GM19351 (cell line): ENCODE measurements at regions not wholly inside any gene's neighbourhood (a gene's known extent, or its start where the extent isn't known, plus 50 kb on each side); places are given as distances from the start of the nearest gene placed in this dataset.

Experiments used
- ATAC-seq: cut with Tn5 transposase; IDR thresholded peaks from one replicate; pipeline ENCODE4 v1.9.1; 2021; ENCODE audit warnings: mild to moderate bottlenecking, moderate library complexity; ENCODE audit not compliant: unreplicated experiment

DNA sequence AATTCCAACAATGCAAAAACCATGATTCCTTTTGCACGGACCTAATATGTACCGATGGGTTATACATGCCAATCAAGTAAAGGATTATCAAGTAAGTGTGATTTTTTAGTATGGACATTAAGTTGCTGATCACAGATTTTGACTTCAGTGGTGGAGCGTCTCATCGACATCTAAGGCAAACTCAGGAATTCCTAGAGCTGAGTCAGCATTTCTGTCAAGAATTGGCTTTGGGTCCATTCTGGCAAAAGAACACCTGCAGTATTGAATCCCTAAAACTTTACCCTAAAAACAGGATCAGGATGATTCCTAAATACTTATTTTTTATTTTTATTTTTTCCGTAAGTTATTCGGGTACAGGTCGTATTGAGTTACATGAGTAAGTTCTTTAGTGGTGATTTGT is 83.6 kb downstream of the HPGD start:
- ATAC-seq: no peak

DNA sequence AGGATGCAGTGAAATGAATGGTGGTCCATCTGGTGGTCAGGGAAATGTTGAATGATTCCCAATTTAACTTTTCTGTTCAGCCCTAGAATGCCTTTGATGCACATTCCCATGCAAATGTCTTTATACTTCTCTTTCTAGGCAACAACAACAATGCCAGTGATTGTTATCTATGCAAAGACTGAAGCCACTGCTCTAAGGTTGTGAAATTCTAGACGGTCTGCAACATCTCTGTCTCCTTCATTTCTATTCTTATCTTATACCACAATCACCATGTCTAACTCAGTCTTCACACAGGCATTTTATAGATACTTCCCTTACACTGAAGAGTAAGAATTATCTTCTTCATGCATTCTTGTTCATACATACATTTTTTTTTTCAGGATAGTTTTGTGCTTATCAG is 84.5 kb downstream of the HPGD start:
- no peak for ATAC-seq

DNA sequence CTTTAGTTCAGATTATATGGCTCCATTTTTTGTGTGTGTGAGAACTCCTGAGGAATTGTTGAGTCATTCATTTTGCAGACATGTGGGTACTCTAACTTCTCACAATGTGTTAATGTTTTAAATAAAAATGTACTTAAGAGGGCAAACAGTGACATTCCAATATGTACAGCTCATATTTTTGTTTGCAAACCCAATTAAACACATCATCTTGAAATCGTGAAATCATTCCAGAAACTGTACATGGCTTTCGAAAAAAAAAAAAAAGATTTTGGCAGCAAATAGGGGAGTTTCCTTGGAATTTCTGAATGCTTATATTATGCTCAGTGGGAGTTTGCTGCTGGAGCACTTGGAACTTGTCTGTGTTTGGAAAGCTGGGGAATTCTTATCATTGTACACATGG is 85.0 kb downstream of the HPGD start:
- no peak for ATAC-seq

DNA sequence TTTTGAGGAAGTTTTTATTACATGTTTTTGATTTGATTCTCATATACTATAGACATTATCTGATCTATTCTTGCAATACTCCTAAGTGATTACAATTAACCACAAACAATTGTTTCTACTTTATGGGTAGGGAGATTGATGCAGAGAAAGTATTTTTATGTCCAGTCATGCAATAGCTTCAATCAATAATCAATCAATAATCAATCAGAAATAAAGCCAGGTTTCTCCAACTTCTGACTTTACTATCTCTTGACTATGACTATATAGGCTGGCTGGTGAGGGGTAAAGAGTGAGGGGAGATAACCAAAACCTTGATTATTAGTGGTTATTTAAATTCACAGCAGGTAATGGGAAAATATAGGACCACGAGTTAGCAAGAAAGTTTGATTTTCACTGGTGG is 85.9 kb downstream of the HPGD start:
- no peak for ATAC-seq

DNA sequence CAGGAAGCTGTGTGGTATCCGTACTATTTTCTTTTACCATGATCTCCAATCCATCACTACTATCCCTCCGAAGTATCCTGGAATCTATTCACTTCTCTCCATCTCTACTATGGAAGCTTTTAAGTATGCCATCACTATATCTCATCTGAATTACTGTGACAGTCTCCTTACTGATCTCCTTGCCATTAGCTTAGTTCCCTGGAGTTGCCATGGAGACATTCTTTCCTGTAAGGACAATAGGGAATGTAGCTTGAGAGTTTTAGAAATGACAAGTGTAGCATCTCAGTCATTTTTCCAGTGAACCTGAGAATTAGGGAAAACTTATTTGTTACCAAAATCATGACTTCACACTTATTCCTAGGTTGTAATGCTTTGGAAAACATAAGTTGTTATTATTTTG is 86.3 kb downstream of the HPGD start:
- no peak for ATAC-seq

DNA sequence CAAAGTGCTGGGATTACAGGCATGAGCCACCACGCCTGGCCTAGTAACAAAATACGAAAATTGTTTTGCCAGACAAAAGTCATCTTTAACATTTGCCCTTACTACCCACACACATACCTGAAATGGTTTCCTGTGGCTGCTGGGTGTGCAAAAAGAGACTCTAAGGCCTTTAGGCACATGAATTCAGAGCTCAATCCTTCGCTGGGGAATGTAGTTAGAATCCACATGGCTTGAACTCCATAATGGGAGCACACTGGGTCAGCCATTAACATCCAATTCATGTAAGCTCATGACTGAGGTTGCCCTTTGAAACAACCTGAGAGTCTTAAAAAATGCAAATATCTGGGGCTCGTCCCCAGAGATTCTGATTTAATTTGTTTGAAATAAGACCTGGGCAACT is 87.8 kb downstream of the HPGD start:
- ATAC-seq: no peak

DNA sequence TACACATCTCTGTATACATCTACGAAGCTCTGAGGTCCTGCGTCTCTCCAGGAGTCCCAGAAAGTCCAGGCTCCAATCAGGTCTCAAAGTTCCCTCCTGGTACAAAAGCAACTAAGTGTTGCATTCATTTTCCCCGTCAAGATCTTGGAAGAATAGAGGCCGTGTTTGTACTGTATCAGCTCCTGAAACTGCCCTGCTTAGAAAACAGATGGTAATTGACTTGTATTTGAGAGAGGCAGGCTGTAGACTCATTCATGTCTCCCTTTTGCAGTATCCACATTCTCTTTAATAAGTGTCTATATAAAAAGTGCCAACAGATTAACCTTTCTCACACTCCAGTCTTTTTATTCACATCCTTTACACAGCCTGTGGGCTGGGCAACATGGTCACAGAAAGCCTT is 91.7 kb downstream of the HPGD start:
- ATAC-seq: no peak

DNA sequence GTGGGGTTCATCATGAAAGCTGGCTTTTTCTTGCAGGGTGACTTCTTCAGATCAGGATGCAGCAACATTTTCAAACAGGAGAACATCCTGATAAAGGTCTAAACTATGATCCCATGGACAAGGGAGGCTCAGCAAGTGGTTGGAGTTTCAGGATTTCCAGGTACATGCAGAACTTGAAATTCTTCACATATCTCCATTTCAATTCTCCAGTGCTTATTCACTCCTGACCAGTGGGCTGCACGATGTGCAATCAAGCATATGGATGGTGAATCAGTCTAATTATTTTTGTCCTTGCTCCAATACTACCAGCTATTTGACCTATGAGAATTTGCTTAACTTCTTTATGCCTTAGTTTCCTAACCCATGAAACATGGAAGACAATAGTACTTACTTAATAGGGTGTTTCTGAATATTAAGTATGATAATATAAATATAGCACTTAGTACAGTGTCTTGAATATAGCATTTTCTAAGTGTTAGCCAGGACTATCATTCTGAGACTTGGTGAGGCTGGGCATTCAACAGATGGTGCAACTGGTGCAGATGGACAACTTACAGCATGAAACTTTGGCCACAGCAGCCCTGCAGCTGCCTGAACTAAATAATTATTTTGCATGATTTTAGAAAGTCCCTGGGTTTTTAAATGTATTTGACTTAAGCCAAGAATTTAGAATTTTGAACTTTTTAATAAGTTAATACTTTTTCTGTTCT is 92.4 kb downstream of the HPGD start:
- ATAC-seq: no peak

DNA sequence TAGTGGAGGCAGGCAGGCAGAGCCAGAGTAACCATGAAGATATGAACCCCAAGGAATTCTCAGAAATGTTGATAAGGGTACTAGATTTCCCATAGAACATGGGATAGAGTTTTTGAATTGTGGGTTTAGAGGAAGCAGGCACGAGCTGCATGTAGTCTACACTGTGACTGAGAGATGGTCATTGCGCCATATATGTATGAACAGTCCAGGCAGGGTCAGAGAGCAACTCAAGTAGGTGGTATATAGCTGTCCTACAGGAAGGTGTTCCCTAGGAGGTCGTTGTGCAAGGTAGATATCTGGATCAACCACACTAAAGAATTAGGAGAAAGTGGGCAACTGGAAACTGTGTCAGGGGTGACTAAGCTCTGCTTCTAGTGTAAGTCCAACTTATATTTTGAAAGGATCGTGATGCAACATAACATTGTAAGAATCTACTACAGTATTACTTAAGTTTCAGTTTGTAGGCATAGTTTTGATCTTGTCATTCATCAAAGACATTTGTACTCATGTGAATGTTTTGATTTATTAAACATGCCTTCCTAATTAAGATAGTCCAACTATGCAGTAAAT is 94.6 kb downstream of the HPGD start:
- ATAC-seq: no peak

DNA sequence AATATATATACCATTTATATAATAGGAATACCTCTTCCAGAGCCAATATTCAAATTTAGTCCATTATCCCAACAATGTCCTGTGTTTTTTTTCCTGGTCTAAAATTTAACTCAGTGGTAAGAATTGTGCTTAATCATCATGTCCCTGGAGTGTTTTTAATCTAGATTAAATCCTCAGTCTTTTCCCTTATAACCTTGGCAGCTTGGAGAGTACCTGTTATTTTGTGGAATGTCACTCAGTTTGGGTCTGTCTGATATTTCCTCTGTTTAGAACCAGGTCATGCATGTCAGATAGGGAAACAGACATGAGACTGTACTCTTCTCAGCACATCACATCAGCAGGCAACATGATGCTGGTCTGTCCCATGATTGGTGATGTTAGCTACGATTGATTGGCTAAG is 96.6 kb downstream of the HPGD start:
- no peak for ATAC-seq

DNA sequence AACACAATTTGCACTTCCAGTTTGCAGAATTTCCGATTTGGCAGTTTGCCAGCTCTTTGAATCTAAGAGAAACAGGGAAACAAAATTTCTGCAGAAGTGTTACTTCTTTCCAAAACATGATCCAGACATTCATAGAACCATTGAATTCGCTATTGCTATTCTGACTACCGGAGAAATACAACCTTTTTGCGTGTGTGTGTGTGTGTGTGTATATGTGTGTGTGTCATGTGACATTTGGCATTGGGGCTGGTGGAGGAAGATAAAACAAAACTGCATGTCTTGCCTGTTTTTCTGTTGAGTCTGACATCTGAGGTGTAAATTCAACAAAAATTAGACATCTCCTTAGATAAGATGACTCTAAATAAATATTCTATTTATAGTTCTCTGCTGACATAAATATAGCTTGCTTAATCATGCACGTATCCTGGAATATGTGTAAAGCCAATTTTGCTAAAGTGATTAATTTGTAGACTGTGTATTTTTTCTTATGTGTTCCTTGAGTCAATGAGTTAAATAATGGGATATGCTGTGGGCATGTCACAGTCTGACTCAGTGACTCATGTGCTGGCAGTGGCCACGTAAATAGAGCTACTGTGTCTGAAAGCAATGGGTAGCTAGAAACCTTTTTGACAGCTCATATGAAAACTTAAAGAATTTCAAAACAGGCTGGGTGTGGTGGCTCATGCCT is 98.9 kb downstream of the HPGD start:
- ATAC-seq: peak; percentile 70

DNA sequence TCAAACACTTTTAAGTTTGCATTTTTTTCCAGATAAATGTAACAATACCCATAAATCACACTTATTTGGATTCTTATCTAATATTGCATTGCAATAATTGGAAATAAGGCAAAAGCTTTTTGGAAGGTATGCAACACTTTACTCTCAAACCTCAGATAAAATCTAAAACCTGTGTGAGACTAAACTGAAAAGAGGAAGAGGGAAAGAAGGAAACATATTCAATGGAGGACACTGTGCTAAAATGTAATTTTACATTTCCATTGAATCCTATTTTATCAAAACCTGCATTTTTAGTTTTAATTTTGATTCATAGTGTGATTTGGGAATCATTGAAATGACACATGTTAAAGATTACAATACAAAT is 99.4 kb downstream of the HPGD start:
- no peak for ATAC-seq

DNA sequence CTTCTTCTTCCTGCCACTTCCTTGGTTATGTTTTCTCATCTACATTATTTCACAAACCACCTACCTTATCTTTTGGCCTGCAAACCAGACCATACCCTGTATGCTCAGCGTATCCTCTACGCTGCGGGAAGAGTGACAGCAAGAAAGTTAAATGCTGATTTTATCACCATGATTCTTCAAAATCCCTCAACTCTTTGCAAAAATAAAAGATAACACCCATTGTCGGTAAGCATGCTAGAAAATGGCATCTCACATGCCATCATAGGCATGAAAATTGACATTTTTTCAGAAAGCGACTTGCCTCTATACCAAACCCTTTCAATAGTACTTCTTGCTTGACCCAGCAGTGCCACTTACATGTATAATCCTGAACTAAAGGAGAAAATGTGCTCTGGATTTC is 102.0 kb downstream of the HPGD start:
- no peak for ATAC-seq

DNA sequence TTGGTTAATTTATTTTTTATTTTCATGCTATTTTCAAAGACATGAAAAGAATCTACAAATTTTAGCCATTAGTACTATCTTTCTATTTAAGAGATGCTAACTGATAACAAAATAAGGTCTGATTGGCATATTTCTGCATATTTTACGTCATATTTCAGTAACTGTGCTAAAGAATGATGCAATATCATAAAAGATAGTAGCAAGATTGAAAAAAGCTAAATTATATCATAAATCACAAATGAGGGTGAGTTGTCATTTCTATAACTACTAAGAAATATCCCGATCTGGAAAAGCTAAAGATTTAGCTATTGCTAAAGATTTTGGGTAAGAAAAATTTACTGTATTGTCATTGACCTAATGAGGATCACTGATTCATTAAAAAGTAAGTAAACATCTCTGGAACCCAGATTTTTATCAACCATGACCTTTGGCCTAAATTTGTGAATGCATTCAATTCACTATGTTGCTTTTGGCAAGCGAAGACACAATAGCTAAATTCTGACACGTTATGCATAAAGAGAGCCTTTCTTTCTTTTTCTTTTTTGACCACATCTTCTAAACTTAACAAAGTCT is 103.6 kb downstream of the HPGD start:
- no peak for ATAC-seq

DNA sequence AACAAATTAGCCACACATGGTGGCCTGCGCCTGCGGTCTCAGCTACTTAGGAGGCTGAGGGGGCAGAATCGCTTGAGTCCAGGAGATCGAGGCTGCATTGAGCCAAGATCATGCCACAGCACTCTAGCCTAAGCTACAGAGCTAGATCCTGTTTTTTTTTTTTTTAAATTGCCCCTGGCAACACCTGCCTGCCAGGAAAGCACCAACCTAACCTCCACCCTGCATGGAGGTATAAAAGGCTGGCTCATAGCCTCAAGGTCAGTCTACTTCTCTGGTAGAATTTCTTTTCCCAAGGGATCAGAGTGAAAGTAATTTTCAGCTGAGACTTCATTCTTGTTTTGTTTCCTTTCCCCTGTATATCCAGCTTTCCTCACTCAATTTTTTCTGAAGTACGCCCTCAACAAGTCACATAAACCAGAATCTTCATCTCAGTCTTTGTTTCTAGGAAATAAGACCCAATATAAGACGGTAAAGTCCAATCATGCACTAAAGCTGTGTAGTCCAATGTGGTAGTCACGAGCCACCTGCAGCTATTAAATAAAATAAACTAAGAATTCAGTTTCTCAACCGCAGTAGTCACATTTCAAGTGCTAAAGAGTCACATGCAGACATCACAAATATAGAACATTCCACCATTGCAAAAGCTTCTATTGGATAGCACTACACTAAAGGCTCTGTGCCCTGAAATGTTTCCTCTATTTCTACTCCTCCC is 113.3 kb downstream of the HPGD start:
- no peak for ATAC-seq

DNA sequence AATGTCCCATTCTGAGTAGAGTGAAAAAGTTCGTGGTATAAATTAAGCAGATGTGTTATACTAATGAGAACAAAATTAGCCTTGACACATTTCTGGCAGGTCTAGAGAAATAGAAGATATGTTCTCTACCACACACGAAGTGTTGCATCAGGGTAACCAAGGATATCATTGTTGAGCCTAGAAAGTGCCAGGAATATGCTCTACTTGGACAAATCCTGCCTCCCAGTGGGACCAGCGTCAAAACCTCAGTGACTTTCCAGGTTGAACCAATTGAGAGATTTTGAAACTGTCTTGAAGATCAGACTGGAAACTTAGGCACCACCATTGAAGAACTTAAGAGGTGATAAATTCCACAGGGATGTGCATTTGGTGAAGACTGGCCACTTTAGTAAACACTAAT is 115.9 kb downstream of the HPGD start:
- ATAC-seq: no peak

DNA sequence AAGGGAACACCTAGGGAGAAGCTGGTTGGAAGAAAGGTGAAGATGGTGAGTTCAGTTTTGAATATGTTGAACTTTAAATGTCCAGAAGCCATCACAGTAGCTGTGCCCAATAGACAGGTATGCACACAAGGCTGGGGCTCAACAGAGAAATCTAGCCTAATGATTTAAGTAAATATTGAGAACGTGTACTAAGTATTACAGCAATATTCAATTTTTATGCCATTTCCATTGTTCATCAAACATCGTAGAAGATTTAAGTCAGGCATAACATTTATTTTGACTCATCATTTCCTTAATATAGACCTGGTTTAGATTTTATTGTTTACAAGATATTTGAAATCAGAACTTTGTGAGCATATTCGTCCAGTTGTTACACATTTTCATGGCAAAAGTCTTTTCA is 116.4 kb downstream of the HPGD start:
- no peak for ATAC-seq

DNA sequence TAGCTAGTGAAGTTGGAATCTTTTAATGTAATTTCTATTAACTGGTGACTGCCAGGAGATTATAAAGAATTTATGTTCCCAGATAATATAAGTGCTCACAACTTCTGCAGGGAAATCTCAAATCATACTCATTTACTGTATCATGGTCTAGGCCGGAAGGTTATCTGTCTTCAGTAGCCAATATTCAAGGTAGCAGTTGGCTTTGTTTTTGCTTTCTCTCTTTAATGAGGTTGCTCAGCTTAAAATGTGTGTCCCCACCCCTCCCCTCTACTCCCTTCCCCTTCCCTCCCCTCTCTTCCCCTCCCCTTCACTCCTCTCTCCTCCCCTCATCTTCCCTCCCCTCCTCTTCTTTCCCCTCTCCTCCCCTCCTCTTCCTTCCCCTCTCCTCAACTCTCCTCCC is 117.6 kb downstream of the HPGD start:
- ATAC-seq: no peak

DNA sequence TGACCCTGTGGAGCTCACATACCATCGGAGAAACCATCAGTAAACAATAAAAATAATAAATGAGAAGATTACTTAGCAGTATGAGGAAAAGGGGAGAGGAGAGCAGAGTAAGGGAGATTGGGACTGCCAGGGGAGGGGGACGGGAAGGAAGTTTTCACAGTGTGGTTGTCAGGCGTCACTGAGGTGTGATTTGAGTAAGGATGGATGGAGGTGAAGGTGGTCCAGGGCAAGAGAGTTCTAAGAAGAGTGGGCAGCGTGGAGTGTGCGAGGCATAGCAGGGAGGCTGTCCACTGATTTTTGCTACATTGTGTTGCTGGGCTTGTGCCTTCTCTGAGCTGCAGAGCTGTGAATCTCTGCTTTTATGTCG is 119.1 kb downstream of the HPGD start:
- no peak for ATAC-seq

DNA sequence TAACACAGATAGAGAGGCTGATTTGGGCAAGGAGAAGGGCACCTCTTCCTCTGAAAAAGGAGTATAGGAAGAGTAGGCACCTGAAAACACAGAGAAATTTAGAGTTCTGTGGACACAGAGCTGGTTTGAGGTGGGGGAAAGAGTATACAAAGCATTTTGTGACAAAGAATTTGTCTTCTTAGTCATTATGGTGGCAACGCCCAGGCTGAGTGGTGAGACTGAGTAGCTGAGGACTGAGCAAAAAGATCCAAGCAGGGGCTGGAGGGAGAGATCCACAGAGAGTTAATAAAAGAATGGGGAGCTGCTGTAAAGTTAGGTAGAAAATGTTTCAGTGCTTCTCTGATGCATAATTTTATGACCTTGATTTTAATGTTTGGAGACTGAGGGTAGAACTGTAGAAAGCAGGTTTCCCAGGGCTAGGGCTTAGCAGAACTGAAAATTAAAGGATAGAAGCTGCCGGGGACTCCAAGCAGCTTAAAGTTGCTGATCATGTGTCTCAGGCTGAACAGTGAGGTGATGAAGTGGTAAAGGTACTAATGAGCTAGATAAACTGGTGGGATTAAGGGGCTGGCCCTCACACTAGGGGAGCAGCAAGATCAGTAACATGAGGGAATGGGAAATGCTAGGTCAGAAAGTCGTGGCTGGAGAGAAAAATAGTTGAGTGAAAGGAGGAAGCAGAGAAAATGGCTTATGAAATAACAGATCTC is 118.9 kb downstream of the CEP44 start:
- ATAC-seq: no peak

DNA sequence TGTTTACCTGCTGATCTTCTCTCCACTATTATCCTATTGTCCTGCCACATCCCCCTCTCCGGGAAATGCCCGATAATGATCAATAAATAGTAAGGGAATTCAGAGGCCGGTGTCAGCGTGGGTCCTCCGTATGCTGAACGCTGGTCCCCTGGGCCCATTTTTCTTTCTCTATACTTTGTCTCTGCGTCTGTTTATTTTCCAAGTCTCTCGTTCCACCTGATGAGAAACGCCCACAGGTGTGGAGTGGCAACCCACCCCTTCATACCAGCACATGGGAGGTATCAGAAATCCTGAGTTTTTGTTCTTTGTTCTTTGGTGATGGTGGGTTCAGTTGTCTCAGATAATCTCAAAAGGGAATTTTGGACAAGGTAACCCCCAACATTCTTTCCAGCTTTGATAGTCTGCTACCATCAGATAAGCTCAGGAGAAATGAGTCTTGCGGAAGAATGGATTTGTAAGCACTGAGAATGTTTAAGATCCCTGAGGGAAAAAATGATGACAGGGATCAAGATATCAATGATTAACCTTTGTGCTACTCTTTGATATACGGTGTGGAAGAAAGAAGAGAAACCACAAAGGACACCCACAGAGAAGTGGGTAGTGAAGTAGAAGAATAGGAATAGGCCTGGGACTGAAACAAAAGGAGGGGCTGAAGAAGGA is 117.9 kb downstream of the CEP44 start:
- ATAC-seq: no peak
